ENCODE measurements at regions not wholly inside any gene's neighbourhood (a gene's known extent, or its start where the extent isn't known, plus 50 kb on each side); places are given as distances from the start of the nearest gene placed in this dataset.

- no peak overlapping the region for H2AFZ ChIP-seq (ENCODE audit: low read depth, low read length)
- ChIA-PET CTCF (ENCODE audit: low intra/inter-chr PET ratio) (no interaction called here), POLR2A (no interaction called here)
- H4K20me1 ChIP-seq (replicated peaks; ENCODE audit: control insufficient read depth, insufficient read depth, low read length): no peaks in the 10 kb centered on the region
- H3K27me3 ChIP-seq (ENCODE audit: control insufficient read depth in 2 of 2, insufficient read depth in 2 of 2, low read length in 2 of 2): no peaks in the 10 kb centered on the region
- no peak for TF ChIP-seq HDAC1 (IDR thresholded peaks at IDR 0.05)
- no peak for TF ChIP-seq TFAM (CRISPR knock-in tag; conservative IDR thresholded peaks at IDR 0.05)
- TF ChIP-seq ZNF431 (CRISPR knock-in tag; IDR thresholded peaks at IDR 0.05): no peak
- TF ChIP-seq SETDB1 (IDR thresholded peaks at IDR 0.05; ENCODE audit: low read length): no peak
- no peak for TF ChIP-seq SNAPC5 (CRISPR knock-in tag; IDR thresholded peaks at IDR 0.05)
- TF ChIP-seq ZBTB2 (IDR thresholded peaks at IDR 0.05): no peak
- TF ChIP-seq CHD2 (IDR thresholded peaks at IDR 0.05; ENCODE audit: low read depth, low read length): no peak
- TF ChIP-seq SAFB (IDR thresholded peaks at IDR 0.05; ENCODE audit: borderline replicate concordance, low read depth, low read length): no peak
- TF ChIP-seq TAL1 (IDR thresholded peaks at IDR 0.05): no peak
- TF ChIP-seq CREM (IDR thresholded peaks at IDR 0.05; ENCODE audit: low read depth): no peak
- no peak for TF ChIP-seq EZH2 (IDR thresholded peaks at IDR 0.05; ENCODE audit: borderline replicate concordance, low read depth, low read length)
- TF ChIP-seq SLC30A9 (CRISPR knock-in tag; IDR thresholded peaks at IDR 0.05): no peak
- no peak for TF ChIP-seq SIN3B (IDR thresholded peaks at IDR 0.05; ENCODE audit: low read depth)
- TF ChIP-seq ELK1 (CRISPR knock-in tag; IDR thresholded peaks at IDR 0.05): no peak
- TF ChIP-seq FOS (IDR thresholded peaks at IDR 0.05; ENCODE audit: extremely low read depth, insufficient read length): no peak
- TF ChIP-seq ZNF347 (CRISPR knock-in tag; IDR thresholded peaks at IDR 0.05; ENCODE audit: low read depth): no peak
- no peak overlapping the region for H3K27ac ChIP-seq (ENCODE audit: extremely low read depth, low read depth, low read length)
- intact Hi-C loops (cut with micrococcal nuclease) (no loop called here), in situ Hi-C loops (cut with MboI) (no loop called here)
- H3K36me3 ChIP-seq (ENCODE audit: control insufficient read depth, insufficient read depth, low read length): no peaks in the 10 kb centered on the region
- FAIRE-seq (no peak), DNase-seq (ENCODE audit: extremely low read depth in 1 of 4, low spot score in 3 of 4) (no peak), ATAC-seq (no peak)
- WGBS (ENCODE audit: insufficient coverage, low coverage, missing lambda C conversion rate): 0% methylated on average over 6 of the region's 6 CpGs
- BruUV-seq (replicated peaks): no TSS peak
- H3K9me3 ChIP-seq (replicated peaks; ENCODE audit: control insufficient read depth, insufficient read depth, low read depth, low read length): no peaks in the 10 kb centered on the region
- H3K79me2 ChIP-seq (ENCODE audit: control insufficient read depth, insufficient read depth, low read length): no peaks in the 10 kb centered on the region
- no peak overlapping the region for H3K4me3 ChIP-seq
- no peaks in the 10 kb centered on the region for H3K4me1 ChIP-seq (replicated peaks in 1 of 2; ENCODE audit: control insufficient read depth in 2 of 2, insufficient read depth in 2 of 2, low read length in 2 of 2)
- no peak overlapping the region for H3K9ac ChIP-seq (ENCODE audit: insufficient read depth in 1 of 2, low read depth in 2 of 2, low read length in 2 of 2)
- H3K9me1 ChIP-seq (ENCODE audit: control insufficient read depth, insufficient read depth, low read length): no peaks in the 10 kb centered on the region
- H3K4me2 ChIP-seq (ENCODE audit: insufficient read depth, low read length): no peak overlapping the region
Observed at GRCh38 chr10:120017733-120018417, 125.3 kb downstream of the SEC23IP start.
